Kasumi-1 (cell line): ENCODE measurements at regions not wholly inside any gene's neighbourhood (a gene's known extent, or its start where the extent isn't known, plus 50 kb on each side); places are given as distances from the start of the nearest gene placed in this dataset.

Source experiments
- DNase-seq, 2 experiments: peaks; one replicate each; lab custom pipeline; 2025; lab: John Stamatoyannopoulos, UW

DNA sequence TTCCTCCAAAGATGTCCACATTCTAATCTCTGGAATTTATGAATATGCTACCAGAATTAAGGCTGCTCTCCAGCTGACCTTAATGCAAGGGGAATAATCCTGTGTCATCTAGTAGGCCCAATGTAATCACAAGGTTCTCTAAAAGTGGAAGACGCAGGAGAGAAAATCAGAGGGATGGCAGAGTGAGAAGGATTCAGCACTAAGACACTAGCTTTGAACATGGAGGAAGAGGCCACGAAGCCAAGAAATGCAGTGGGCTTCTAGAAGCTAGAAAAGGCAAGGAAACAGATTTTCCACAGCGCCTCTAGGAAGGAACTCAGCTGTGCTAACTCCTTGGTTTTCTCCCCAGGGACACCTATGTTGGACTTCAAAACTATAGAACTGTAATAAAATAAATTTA lies 240.7 kb upstream of the TRAM1L1 start:
- no peak for DNase-seq

DNA sequence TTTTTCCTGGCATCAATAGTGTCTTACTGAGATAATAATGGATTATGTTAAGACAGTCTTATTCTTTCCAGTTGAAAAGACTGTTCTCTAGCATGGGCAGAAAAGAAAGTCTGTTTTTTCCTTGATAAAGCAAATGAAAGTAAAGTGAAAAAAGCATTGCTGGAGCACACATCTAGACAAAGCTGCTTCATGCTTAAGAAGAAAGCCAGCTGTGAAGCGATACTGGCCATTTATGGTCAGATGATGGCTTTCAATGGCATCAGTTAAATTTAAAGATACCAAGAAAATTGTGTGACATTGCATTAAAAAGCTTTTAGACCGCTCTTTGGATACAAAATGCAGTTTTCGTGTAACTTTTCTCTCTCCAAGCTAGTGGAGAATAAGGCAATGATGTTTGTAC lies 242.1 kb upstream of the TRAM1L1 start:
- DNase-seq, result no peak

DNA sequence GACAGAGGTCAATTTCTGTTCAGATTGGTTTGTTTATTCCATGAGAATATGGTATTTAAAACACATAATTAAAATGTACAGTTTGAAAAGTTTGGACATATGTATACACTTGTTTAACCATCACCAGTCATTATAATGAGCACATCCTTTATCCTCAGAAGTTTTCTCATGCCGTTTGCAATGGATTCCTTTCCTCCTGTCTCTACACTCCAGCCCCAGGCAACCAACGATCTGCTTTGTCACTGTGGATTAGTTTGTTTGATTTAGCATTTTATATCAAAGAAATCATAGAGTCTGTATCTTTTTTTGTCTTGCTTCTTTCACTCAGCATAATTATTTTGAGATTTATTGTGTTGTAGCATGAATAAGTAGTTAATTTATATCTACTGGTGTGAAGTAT lies 243.0 kb upstream of the TRAM1L1 start:
- no peak for DNase-seq

DNA sequence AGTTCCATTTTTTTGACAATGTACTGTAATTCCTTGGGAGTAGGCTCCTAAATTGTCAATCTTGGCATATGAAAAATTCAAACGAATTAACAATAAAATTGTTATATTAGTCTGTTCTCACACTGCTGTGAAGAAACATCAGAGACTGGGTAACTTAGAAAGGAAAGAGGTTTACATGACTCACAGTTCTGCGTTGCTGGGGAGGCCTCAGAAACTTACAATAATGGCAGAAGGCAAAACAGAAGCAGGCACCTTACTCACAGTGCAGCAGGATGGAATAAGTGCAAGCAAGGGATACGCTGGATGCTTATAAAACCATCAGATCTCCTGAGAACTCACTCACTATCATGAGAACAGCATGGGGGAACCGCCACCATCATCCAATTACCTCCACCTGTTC lies 246.4 kb upstream of the TRAM1L1 start:
- no peak for DNase-seq

DNA sequence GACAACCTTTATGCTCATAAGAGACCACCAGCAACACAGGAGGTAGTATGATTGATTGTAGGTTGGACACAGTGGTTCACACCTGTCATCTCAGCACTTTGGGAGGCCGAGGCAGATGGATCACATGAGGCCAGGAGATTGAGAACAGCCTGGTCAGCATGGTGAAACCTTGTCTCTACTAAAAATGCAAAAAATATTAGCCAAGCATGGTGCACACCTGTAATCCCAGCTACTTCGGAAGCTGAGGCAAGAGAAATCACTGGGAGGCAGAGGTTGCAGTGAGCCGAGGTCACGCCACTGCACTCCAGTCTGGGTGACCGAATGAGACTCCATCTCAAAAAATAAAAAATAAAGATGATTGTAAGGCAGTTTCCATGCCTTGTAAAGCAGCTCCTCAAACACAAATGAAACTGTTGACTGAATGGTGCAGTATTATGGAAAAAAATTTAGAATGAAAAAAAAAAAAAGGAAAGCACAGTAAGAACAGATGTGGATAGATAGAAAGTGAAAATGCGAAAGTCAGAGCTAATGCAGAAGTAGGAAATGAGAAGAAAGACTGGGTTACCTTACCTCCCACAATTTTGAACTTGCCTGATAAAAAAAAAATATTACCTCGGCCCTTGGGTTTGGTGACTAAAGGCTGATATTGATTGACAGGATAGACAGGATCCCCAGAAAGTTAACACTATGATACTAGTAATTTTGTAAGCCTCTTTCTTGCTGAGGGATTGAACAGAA lies 249.2 kb upstream of the TRAM1L1 start:
- no peak for DNase-seq

DNA sequence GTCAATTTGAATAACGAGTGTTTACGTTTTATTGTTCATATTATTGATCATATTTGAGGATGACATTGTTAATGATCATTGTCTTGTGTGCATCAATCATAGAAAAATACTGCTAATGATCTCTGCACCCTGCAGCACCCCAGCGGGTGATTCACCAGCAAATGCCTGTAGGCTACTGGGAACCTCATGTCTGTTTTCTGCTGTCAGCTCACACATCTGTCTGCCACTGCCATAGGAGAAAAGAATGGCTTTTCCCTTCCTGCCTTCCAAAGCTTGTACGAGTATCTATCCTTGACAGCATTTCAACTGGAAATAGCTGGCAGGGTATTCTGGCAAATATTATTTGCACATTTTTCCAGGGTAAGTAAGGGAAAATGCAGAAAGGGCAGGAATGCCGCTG lies 272.1 kb upstream of the TRAM1L1 start:
- DNase-seq, result no peak

DNA sequence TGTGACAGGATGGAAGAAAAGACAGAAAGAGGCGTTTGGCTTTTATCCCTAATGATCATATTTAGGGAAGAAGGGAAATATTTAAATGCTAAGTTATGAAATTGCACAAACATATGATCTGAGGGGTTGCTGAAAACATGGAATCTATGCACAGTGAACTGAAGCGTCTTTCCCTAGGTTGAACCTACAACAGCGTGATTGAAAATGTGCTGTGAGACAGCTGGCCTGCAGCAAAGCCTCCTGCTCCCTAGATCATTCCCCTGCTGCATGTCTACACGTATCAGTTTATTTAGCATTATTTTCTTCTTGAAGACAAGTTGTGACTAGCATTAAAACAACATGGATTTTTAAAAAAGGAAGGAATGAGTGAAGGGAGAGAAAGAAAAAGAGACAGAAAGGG lies 272.5 kb upstream of the TRAM1L1 start:
- DNase-seq, result no peak

DNA sequence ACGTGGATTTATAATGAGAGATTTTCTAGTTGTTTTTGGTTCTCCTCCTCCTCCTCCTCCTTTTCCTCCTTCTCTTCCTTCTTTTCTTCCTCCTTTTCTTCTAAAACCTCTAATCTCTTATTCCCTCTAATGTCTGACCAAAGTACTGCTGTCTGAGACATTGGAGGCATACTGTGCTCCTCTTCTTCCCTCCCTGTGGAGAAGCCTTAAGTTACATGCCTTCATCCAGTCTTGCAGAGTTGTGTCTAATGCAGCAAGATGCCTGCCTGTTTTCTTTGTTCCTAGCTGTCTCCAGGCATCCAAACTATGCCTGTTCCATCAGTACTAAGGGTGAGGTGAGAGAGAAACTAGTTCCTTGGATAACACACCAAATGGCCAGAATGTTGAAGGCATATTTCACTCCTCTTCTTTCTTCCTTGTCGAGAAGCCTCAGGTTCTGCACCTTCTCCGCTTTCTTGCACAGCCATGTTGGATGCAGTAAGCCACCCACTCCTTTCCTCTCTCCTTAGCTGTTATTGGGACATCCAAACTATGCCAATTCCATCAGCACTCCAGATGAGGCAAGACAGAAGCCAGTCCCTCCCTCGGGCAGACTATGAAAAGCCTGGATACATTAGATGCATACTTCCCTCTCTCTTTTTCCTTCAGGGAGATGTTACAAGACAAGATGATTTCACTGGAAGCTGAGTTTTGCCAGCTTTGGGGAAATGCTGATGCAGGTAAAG lies 285.7 kb upstream of the TRAM1L1 start:
- no peak for DNase-seq

DNA sequence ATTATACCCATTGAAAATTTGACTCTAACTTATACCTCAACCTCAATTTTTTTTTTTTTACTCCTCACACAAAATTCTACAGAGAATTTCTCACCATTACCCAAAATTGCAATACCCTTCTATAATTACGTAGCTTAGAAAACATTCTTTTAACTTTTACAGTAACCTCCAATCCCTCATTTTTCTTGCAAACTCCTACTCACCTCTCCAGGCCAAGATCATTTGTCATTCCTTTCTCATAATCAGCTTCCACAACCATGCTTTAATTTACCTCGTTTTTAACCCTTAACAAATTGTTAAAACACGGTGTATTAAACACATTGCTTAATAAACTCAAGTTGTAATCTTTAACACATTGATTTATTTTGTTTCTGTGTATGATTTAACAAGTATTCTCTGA lies 289.7 kb upstream of the TRAM1L1 start:
- no peak for DNase-seq

DNA sequence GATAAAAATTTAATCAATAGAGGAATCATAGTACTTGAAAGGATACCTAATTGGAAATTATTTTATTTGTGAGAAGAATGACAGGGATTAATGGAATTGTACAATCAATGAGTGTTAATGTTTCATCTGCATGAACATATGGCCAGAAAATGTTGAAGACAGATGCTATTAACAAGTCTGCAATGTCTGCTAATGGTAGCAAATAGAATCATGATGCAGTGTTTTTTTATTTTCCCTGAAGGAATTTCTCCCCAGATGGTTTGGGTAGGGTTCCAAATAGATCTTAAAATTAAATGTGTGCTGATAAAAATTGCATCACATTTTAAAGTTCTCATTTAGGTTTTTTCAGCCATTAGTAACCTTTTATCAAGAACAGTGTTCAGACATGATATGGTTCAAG lies 291.3 kb upstream of the TRAM1L1 start:
- DNase-seq, result no peak

DNA sequence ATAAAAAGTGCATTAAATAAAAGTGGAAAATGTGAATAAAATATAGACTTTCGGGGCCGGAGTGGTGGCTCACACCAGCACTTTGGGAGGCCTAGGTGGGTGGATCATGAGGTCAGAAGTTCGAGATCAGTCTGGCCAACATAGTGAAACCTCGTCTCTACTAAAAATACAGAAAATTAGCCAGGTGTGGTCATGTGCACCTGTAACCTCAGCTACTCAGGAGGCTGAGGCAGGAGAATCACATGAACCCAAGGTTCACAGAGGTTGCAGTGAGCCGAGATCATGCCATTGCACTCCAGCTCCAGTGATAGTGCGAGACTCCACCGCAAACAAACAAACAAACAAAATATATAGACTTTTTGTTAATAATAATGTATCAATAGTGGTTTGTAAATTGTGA lies 293.6 kb upstream of the TRAM1L1 start:
- DNase-seq, result no peak

DNA sequence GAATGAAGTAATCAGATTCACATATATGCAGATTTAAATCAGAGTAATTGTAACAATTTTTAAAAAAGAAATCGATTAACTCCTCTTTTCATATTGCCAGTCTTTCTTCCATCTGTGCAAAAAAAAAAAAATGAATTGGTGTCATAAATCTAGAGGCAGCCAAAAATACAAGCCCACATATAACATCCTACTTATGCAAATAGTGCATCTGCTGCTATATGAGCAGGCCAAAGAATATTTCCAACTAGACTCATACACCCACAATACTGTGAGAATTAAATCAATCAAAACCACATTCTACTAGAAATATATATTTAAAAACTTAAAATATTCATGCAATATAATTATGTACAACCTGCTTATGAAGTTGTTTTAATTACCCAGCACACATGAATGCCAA lies 298.1 kb upstream of the TRAM1L1 start:
- DNase-seq, result no peak

DNA sequence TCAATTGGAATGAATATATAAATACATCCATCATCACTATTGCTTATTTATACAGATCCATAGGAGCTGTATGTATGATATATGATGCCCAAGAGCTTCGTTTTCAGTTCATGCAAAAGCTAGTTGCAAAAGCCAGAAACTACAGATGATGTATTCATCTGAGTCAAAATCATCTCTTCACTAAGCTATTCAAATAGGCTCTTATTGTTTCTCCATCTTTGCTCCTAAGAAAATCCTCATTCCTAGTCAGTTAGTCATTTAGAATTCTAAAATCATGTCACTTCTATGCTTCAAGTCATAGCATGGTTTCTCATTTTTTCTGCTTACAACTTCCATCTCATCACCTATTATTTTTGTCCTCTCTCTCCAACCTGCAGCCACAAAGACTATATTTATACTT lies 300.1 kb upstream of the TRAM1L1 start:
- no peak for DNase-seq

DNA sequence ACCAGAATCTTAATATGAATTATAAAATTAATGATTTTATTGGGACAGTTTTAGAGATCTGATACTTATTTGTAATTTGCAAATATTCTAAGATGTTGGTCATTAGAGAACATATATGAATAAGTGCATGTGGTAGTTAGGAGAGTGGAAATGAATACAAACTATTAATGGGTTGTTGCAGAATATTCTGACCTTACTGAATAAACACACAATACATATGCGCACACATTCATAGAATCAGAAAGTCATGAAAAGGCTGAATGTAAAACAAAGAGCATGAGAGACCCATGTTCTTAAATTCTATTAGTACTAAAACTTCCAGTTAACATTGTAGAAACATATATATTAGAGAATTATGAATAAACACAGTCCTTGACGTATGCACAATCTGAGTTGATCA lies 301.7 kb upstream of the TRAM1L1 start:
- DNase-seq, result no peak

DNA sequence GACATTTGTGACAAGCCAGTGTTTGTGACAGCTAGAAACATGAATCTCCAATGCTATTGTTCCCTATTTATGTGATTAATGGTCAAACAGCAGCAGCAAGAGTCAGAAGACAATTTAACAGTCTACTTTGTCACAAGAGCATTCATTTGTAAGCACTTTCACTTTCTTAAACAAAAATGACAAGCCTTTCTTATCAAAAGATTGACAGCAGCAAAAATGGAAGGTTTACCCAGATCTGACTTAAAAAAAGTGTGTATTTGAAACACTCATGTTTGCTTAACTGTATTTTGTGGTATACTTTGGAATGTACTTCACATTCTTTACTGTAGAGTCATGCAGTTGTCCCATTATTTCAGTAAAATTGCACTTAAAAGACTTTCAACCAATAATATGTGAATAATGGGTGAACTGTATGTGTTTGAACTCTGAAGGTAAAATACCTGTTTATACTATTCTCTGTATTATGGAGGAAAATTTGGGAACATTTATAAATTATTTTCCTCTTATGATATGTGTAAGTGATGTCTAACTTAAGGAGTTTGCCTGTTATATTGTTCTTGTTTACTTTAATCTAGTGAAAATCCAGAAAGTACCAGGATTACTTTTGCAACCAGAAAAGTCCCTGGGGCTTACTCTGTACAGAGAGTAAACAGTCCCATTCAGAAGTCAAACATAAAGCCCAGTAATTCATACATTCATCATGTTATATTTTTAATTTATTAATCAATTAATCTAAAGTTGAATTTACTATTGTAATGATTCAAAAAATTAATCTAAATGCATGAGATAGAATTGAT lies 314.9 kb upstream of the TRAM1L1 start:
- DNase-seq, result no peak

DNA sequence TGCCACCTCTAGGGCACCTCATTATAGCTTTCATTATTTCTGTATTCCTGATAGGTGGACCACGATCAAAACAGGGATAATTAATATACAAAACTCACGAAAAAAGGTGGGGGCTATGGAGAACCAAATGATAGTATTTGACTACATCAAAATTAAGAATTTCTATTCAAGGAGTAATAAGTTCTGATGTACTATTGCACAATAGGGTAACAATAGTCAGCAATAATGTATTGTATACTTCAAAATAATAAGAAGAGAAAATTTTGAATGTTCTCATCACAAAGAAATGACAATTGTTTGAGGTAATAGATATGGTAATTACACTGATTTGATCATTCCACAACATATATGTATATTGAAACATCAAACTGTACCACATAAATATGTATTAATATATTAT lies 327.3 kb upstream of the TRAM1L1 start:
- DNase-seq, result no peak

DNA sequence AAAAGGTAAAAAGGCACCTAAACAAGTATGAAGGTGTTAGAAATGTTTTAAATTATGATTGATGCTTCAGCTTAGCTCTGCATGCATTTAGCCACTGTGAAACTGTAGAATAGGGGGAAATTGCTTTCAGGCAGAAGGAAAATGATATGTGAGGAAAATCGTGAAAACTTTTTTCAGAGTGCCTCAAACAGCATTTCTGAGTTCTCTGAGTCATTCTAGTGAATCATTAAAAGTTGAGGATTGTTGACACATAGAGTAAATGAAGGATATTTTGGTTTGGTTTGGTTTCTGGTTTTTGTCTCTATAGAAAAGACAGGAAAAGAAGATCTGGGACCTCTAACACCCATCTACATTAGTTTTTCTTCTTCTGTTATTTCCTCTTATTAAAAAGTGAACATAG lies 332.5 kb upstream of the TRAM1L1 start:
- DNase-seq, result no peak

DNA sequence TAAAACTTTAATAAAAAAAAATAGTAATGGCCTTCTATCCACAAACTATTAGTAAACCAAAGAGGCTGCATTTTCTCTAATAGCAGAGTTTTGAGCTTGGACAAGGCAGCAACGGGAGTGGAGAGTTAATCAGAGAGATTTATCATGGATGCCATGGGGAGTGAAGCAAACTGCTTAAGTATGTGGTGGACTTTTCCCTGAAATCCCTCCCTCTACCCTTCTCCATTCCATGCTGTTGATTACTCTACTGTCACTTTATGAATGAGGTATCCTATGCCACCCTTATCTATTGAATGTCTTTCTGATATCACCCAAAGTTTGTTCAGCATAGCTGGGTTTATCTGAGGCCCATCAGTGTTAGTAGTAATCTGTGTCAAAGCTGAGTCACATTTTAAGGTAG lies 335.6 kb upstream of the TRAM1L1 start:
- no peak for DNase-seq

DNA sequence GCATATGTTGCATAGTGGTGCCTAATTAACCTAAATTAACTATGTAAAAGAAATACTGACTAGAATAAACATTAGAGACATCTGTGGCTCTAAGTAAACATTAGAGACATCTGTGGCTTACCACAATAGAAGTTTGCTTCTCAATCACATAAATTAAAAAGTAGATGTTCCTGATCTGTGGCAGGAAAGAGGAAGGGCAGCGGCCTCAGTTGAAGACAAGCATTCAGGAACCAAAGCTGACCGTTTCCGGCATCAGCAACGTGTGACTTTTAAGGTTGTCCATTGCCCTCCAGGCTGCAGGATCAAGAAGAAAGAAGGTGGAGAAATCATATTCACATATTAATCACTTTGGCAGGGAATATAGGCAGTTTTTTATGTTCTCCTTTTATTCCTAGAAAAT lies 336.3 kb upstream of the TRAM1L1 start:
- no peak for DNase-seq

DNA sequence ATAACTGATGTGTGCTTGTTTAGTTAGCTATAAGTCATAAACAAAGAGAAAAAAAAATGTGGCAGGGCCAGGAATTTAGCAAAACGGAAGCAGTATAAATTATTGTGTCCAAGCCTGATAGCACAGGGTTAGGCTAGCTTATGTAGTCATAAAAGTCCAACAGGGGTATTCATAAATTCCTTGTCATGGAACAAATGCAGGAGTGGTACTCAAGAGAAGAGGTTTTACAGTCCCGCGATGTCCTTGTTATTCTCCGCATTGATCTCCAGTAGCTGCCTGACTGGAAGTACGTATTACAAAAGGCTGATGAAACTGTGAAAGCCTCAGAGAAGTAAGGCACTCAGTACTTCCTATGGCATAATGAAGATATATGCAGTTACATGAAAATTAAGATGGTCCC lies 336.9 kb upstream of the TRAM1L1 start:
- DNase-seq, result no peak

DNA sequence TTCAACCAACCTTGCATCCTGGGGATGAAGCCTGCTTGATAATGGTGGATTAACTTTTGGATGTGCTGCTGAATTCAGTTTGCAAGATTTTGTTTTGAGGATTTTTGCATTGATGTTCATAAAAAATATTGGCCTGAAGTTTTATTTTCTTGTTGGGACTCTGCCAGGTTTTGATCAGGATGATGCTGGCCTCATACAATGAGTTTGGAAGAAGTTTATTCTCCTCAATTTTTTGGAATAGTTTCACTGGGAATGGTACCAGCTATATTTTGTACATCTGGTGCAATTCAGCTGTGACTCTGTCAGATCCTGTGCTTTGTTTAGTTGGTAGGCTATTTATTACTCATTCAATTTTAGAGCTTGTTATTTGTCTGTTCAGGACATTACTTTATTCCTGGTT lies 340.3 kb upstream of the TRAM1L1 start:
- DNase-seq, result no peak

DNA sequence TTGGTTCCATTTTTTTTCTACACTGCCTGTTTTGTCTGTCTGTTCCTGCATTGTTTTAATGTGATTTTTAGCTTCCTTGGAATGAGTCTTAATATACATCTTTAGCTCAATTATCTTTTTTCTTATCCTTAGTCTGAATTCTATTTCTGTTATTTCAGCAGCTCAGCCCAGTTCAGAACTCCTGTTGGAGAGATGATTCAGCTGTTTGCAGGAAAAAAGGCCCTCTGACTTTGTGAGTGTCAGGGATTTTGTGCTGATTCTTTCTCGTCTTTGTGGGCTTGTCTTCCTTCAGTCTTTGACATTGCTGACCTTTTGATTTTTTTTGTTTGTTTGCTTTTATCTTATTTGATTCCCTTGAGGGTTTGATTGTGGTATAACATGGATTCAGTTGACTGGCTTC lies 343.2 kb upstream of the TRAM1L1 start:
- DNase-seq, result no peak

DNA sequence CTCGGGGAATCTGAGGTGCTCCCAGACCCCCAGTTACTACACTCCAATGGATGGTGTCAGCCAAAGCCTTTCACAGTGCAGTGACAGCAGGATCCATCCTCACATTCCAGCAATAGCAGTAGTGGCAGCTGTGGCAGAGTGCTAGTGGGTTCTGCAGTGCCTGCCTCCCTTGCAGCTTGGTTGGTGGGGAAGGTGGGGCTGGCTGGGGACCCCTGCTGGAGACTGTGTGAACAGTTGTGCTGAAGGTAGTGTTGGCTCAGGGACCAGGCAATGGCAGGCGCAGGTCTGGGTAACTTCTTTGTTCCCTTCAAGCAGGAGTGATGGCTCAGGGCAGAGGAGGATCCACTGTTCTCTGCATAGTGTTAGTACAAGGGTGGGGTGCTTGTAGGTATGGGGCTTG lies 343.7 kb upstream of the TRAM1L1 start:
- DNase-seq, result no peak
